Activated B cell treated with CpG ODN at 0.5 μM for 24 hours (primary cell): ENCODE measurements at regions not wholly inside any gene's neighbourhood (a gene's known extent, or its start where the extent isn't known, plus 50 kb on each side); places are given as distances from the start of the nearest gene placed in this dataset.

Source experiments
- ATAC-seq: fragments of 200-7000 bp; cut with Tn5 transposase; one replicate; pipeline ENCODE4 v1.10.0; 2021; ENCODE audit warnings: low read depth, mild to moderate bottlenecking, moderate library complexity
- CTCF ChIA-PET: fragments of 350-600 bp; sonication (Branson Sonifier 250); formaldehyde crosslinking; loops from one replicate; lab custom pipeline; 2021; ENCODE audit warnings: antibody characterized with exemption; lab: Charles Lee
- POLR2A ChIA-PET: fragments of 350-600 bp; sonication (Branson Sonifier 250); formaldehyde crosslinking; loops from one replicate; lab custom pipeline; 2021; ENCODE audit warnings: antibody characterized with exemption; lab: Charles Lee
- DNase-seq: peaks from one replicate; pipeline ENCODE4 v3.0.0; 2022
- H3K27ac Mint-ChIP-seq: one replicate; pipeline ENCODE4 v1.8.0; 2020; ENCODE audit warnings: mixed read lengths
- H3K27me3 Mint-ChIP-seq: one replicate; pipeline ENCODE4 v1.8.0; 2021; ENCODE audit warnings: mixed read lengths
- H3K36me3 Mint-ChIP-seq: one replicate; pipeline ENCODE4 v1.8.0; 2021; ENCODE audit warnings: low read depth, mixed read lengths
- H3K4me1 Mint-ChIP-seq: one replicate; pipeline ENCODE4 v1.8.0; 2021; ENCODE audit warnings: mixed read lengths
- H3K4me3 Mint-ChIP-seq: one replicate; pipeline ENCODE4 v1.8.0; 2020; ENCODE audit warnings: mild to moderate bottlenecking, mixed read lengths
- H3K9me3 Mint-ChIP-seq: one replicate; pipeline ENCODE4 v1.8.0; 2020; ENCODE audit warnings: mixed read lengths
- CTCF ChIP-seq: fragments of 200-600 bp; IDR thresholded peaks from one replicate; pipeline ENCODE4 v1.8.0; 2022; ENCODE audit warnings: antibody characterized with exemption, mild to moderate bottlenecking
- intact Hi-C: fragments of 100-400 bp; cut with micrococcal nuclease; formaldehyde crosslinking; loops from one replicate; pipeline ENCODE4 v1.15.1; 2024

DNA sequence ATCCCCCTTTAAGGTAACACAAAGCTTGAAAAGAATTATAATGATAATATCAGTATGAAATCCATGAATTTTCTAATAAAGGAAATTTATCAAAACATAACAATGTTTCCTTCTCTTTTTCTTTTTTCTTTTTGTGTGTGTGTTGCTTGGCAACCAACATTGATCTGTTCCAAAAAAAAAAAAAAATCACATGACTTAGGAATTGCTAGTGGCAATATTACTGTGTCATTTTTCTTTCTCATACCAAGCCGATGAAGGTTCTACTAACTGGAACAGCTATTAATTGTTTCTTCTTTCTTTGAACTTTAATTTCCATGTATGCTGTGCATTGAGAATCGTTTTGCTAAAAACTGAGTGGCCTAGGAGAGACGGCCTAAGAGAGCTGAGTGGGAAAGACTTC is 317.7 kb upstream of the ONECUT1 start:
- DNase-seq, result no peak
- intact Hi-C loops, result no loop called here
- Mint-ChIP-seq H3K36me3 (no peaks in the 10 kb centered on the region), H3K4me1 (no peaks in the 10 kb centered on the region), H3K9me3 (no peaks in the 10 kb centered on the region), H3K4me3 (no peak overlapping the region), H3K27ac (no peak overlapping the region), H3K27me3 (no peaks in the 10 kb centered on the region)
- TF ChIP-seq CTCF, result no peak
- CTCF ChIA-PET, result no interaction called here
- POLR2A ChIA-PET, result no interaction called here
- ATAC-seq, result no peak

DNA sequence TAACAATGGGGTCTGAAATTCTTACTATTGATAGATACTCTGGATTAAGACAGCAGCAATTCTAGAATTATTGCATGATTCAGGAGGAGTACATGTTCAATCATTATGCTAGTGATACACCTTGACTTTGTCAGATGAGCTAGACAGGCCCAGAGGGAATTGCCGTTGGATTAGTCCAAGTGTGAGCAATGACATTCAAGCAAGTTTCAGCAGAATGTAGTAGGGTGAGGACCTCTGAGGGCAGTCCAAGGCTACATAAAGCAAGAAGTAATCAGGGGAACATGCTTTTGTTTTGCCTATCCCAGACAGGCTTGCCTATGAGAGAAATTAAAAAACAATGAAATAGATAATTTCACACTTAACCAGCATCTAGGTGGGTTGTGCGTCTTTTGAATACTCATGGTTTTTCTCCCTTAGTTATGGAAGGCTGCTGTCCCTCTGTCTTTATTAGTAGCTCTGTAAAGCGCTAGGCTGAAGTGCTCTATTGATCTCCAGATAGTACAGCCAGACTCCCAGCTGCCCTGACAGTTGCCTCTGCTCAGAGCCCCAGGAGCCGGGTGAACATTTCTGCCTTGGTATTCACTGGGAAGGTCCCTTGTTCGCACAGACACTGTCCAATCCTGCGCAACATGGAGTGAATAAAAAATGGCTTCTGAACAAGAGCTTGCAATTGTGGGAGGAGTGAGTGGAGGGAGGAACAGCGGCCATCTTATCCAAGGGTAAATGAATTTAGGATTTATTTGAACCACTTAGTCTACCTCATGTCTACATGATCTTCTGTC is 316.6 kb upstream of the ONECUT1 start:
- ATAC-seq, result no peak
- ChIA-PET POLR2A (no interaction called here), CTCF (no interaction called here)
- Mint-ChIP-seq H3K36me3 (no peaks in the 10 kb centered on the region), H3K4me3 (no peak overlapping the region), H3K27me3 (no peaks in the 10 kb centered on the region), H3K9me3 (no peaks in the 10 kb centered on the region), H3K4me1 (no peaks in the 10 kb centered on the region), H3K27ac (no peak overlapping the region)
- DNase-seq, result no peak
- no peak for TF ChIP-seq CTCF
- intact Hi-C loops, result no loop called here

- TF ChIP-seq CTCF, result no peak
- ChIA-PET CTCF (no interaction called here), POLR2A (no interaction called here)
- Mint-ChIP-seq H3K4me3 (no peak overlapping the region), H3K4me1 (no peaks in the 10 kb centered on the region), H3K36me3 (no peaks in the 10 kb centered on the region), H3K9me3 (peaks cover 3% of the 10 kb centered on the region), H3K27me3 (peaks cover 3% of the 10 kb centered on the region), H3K27ac (no peak overlapping the region)
- intact Hi-C loops, result no loop called here
- DNase-seq (no peak), ATAC-seq (no peak)
Observed at GRCh38 chr15:53102483-53102882, 312.3 kb upstream of the ONECUT1 start.

GRCh38 chr15:53080484-53080883 is 290.3 kb upstream of the ONECUT1 start:
- Mint-ChIP-seq H3K27ac (no peak overlapping the region), H3K9me3 (no peaks in the 10 kb centered on the region), H3K36me3 (no peaks in the 10 kb centered on the region), H3K4me3 (no peak overlapping the region), H3K27me3 (no peaks in the 10 kb centered on the region), H3K4me1 (no peaks in the 10 kb centered on the region)
- DNase-seq (no peak), ATAC-seq (no peak)
- POLR2A ChIA-PET, result no interaction called here
- intact Hi-C loops, result no loop called here
- CTCF ChIA-PET, result no interaction called here
- TF ChIP-seq CTCF, result no peak

- H3K9me3 Mint-ChIP-seq, result no peaks in the 10 kb centered on the region
- no peaks in the 10 kb centered on the region for H3K4me1 Mint-ChIP-seq
- intact Hi-C loops, result no loop called here
- POLR2A ChIA-PET, result no interaction called here
- H3K36me3 Mint-ChIP-seq, result no peaks in the 10 kb centered on the region
- H3K4me3 Mint-ChIP-seq, result no peak overlapping the region
- CTCF ChIA-PET, result no interaction called here
- no peak for ATAC-seq
- no peak overlapping the region for H3K27ac Mint-ChIP-seq
- TF ChIP-seq CTCF, result no peak
- DNase-seq, result no peak
- no peaks in the 10 kb centered on the region for H3K27me3 Mint-ChIP-seq
Observed at GRCh38 chr15:53074221-53074620, 284.1 kb upstream of the ONECUT1 start.
